NT2/D1 (cell line): ENCODE measurements at regions not wholly inside any gene's neighbourhood (a gene's known extent, or its start where the extent isn't known, plus 50 kb on each side); places are given as distances from the start of the nearest gene placed in this dataset.

ENCODE experiments used
- DNase-seq: peaks from one replicate; pipeline ENCODE4 v3.0.0-alpha.2; 2011; ENCODE audit warnings: low read depth, low spot score
- H3K27me3 ChIP-seq: 2 replicates; pipeline ENCODE4 v1.6.0; 2011; ENCODE audit warnings: mild to moderate bottlenecking; ENCODE audit not compliant: insufficient read length, insufficient read depth
- H3K36me3 ChIP-seq: 2 replicates; pipeline ENCODE4 v1.6.1; 2011; ENCODE audit warnings: mild to moderate bottlenecking, low read length, mixed read lengths; ENCODE audit not compliant: insufficient read depth, insufficient read length
- H3K4me1 ChIP-seq: 2 replicates; pipeline ENCODE4 v1.5.1; 2011; ENCODE audit not compliant: insufficient read depth, insufficient read length
- H3K4me3 ChIP-seq: 2 replicates; pipeline ENCODE4 v1.5.1; 2011; ENCODE audit warnings: low read depth; ENCODE audit not compliant: insufficient read length
- H3K9ac ChIP-seq: 2 replicates; pipeline ENCODE4 v1.6.0; 2011; ENCODE audit warnings: low read depth; ENCODE audit not compliant: insufficient read length
- H3K9me3 ChIP-seq: 2 replicates; pipeline ENCODE4 v1.5.1; 2011; ENCODE audit warnings: mild to moderate bottlenecking, low read length; ENCODE audit not compliant: insufficient read depth
- SUZ12 ChIP-seq: IDR thresholded peaks from 2 replicates; pipeline ENCODE4 v1.6.1; 2011; ENCODE audit not compliant: insufficient read length, insufficient read depth; ENCODE audit errors: extremely low read depth
- YY1 ChIP-seq: IDR thresholded peaks from 2 replicates; pipeline ENCODE4 v1.6.1; 2011; ENCODE audit not compliant: insufficient read length, insufficient read depth
- ZNF274 ChIP-seq: IDR thresholded peaks from 2 replicates; pipeline ENCODE4 v1.6.1; 2011; ENCODE audit warnings: mild to moderate bottlenecking, low read depth, low read length

DNA sequence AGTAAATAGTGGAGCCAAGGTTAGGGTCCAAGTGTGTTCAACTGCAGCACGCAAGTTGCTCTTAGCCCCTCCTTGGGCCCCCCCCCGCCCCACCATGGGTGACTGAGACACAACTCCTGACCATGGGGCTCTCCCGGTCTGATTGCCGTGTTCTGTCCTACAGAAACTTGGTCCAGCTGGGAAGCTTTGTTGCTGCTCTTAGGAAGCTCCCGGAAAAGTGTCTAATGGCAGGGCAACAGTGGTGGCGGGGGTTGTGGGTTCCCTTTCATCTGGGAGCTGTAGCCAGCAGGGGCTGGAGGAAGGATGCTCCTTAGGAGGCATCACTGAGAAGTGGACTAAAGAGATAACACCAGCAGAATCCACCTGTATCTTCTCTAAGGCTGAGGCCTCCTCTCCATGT, 111.1 kb downstream of the CYP26B1 start:
- Histone ChIP-seq H3K4me1 (peaks cover 3% of the 10 kb centered on the region), H3K9me3 (no peaks in the 10 kb centered on the region), H3K9ac (no peak overlapping the region), H3K27me3 (no peaks in the 10 kb centered on the region), H3K36me3 (no peaks in the 10 kb centered on the region), H3K4me3 (no peak overlapping the region)
- no peak for TF ChIP-seq ZNF274
- no peak for TF ChIP-seq YY1
- no peak for TF ChIP-seq SUZ12
- DNase-seq, result no peak

DNA sequence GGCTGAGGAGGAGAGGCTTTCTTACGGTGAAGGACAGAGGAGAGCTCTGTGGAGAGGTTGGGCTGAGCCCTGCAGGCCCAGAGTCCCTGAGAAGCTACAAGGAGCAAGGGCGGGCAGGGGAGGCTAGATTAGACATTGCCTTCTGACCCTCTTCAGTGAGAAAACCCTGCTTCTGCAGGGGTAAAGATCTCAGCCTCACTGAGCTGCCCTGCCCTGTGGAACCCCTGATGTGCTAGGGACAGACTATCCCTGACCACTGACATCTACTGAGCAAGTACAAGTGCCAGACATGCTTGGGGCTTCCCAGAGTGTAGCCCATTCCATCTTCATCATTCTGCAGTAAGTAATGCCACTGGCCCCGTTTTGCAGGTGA, 111.5 kb downstream of the CYP26B1 start:
- no peaks in the 10 kb centered on the region for H3K27me3 ChIP-seq
- peaks cover 2% of the 10 kb centered on the region for H3K4me1 ChIP-seq
- H3K9ac ChIP-seq, result no peak overlapping the region
- H3K4me3 ChIP-seq, result no peak overlapping the region
- no peak for DNase-seq
- TF ChIP-seq YY1, result no peak
- no peak for TF ChIP-seq SUZ12
- no peak for TF ChIP-seq ZNF274
- no peaks in the 10 kb centered on the region for H3K9me3 ChIP-seq
- no peaks in the 10 kb centered on the region for H3K36me3 ChIP-seq

DNA sequence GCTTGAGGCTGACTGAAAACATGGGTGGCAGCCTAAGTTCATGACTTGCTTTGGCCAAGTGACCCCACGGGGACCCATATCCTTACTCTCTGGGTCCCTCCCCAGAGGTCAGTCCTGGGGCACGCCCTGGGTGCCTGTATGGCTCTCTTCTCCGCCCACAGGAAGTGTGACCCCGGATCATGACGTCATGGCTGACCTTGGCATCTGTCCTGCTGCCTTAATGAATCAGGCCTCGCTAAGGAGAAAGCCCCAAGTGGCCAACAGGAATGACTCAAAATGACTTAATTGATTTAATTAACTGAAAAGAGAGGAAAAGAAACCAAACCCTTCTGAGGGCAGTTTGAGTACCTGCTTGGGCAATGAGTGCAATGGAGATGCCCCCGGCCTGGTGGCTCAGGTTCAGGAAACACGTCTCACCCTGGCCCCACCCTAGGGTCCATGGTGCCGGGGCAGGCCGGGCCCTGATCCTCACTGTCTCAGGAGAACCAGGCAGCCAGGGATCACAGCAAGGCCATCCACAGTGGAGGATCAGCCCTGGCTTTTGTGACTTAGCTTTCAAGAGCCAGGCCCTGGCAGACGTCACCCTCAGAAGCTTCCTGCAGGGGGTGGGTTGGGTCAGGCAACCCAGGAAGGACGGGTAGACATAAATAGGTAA, 112.0 kb downstream of the CYP26B1 start:
- no peak for TF ChIP-seq ZNF274
- no peak for TF ChIP-seq YY1
- no peak for TF ChIP-seq SUZ12
- H3K27me3 ChIP-seq, result no peaks in the 10 kb centered on the region
- H3K4me3 ChIP-seq, result no peak overlapping the region
- DNase-seq, result no peak
- H3K9me3 ChIP-seq, result no peaks in the 10 kb centered on the region
- H3K36me3 ChIP-seq, result no peaks in the 10 kb centered on the region
- H3K4me1 ChIP-seq, result peaks cover 2% of the 10 kb centered on the region
- no peak overlapping the region for H3K9ac ChIP-seq

DNA sequence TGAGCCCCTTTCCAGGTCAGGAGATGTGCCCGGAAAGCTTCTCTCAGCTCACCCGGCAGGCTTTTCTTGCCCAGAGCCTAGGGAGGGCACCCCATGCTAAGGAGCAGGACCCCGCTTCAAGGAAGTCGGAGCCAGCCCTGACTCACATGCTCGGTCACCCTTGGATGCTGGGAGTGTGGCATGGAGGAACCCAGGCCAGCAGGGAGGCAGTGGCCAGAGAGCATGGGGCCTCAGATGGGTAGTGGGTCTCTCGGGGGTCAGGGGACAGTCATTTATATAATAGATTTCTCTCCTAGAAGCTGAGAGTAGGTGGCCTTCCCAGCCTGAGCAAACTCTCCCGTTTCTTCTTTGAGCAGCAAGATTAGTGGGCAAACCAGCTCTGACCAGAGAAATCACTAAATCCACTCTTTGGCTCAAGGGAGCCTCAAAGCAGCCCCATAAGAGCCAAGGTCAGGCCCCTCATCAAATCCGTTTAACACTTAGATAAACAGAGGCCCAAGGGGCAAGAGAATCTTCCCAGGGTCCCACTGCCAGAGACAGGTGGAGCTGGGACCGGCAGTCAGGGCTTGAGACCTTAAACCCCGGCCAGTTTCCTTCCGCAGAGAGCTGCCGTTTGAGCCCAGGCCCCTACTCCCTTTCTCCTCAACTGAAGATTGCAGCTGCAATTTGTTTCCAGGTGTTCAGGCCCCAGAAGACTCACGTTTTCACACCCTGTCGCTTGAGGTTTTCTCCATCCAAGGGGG, 113.1 kb downstream of the CYP26B1 start:
- Histone ChIP-seq H3K4me3 (no peak overlapping the region), H3K9me3 (no peaks in the 10 kb centered on the region), H3K9ac (no peak overlapping the region), H3K4me1 (peaks cover 2% of the 10 kb centered on the region), H3K36me3 (no peaks in the 10 kb centered on the region), H3K27me3 (no peaks in the 10 kb centered on the region)
- TF ChIP-seq YY1 (no peak), SUZ12 (no peak), ZNF274 (no peak)
- no peak for DNase-seq

DNA sequence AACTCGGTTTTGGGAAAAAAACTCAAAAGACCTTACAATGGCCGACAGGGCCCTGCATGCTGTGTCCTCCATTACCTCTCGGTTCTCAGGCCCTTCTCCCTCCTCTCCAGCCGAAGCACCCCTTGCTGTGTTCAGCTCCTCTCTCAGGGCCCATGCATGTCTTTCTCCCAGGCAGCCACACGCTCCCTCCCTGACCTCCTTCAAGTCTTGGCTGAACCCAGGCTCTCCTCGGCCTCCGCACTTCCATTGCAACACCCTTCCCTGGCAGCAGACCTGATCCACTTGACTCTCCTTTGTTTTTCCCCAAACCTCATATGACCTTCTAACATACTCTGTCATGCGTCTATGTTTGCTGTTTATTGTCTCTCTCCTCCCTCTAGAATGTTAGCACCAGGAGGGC, 114.0 kb downstream of the CYP26B1 start:
- no peak overlapping the region for H3K4me3 ChIP-seq
- no peaks in the 10 kb centered on the region for H3K36me3 ChIP-seq
- DNase-seq, result no peak
- no peaks in the 10 kb centered on the region for H3K9me3 ChIP-seq
- no peaks in the 10 kb centered on the region for H3K27me3 ChIP-seq
- no peak for TF ChIP-seq SUZ12
- TF ChIP-seq YY1, result no peak
- TF ChIP-seq ZNF274, result no peak
- H3K9ac ChIP-seq, result no peak overlapping the region
- H3K4me1 ChIP-seq, result peaks cover 2% of the 10 kb centered on the region

DNA sequence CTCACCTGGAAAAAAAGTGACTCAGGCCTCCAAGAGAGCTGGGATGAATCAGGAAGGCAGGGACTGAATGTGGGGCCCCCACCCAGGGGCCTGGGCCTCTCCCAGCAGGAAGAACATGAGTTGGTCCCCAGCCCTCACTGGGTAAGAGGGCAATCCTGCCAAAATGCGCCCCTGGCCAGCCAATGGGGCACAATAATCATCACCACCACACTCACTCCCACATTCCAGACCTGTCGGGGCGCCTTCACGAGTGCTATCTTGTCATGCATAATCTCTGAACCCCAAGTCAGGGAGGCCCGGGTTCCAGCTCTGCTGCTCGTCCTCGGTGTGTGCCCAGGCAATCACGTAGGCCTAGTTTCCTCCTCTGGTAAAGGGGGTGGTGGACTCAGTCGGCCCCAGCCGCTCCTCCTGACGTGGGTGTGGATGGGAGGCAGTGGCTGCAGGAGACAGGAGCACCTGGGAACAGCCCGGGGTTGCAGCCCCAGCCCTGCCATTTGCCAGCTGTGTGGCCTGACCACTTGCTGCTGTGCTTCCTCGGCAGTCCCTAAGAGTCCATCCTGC, 115.1 kb downstream of the CYP26B1 start:
- Histone ChIP-seq H3K27me3 (no peaks in the 10 kb centered on the region), H3K4me1 (peaks cover 2% of the 10 kb centered on the region), H3K9me3 (no peaks in the 10 kb centered on the region), H3K9ac (no peak overlapping the region), H3K36me3 (no peaks in the 10 kb centered on the region), H3K4me3 (no peak overlapping the region)
- no peak for TF ChIP-seq SUZ12
- TF ChIP-seq YY1, result no peak
- TF ChIP-seq ZNF274, result no peak
- DNase-seq, result no peak
